ENCODE measurements at regions not wholly inside any gene's neighbourhood (a gene's known extent, or its start where the extent isn't known, plus 50 kb on each side); places are given as distances from the start of the nearest gene placed in this dataset.

GRCh38 chr9:115285836-115286235, 167.9 kb upstream of the TNC start:
- Histone ChIP-seq H3K4me1 (ENCODE audit: insufficient read depth) (no peaks in the 10 kb centered on the region), H3K4me3 (no peak overlapping the region), H3K27ac (no peak overlapping the region), H3K36me3 (replicated peaks; ENCODE audit: insufficient read depth, low read depth) (no peaks in the 10 kb centered on the region), H2AFZ (no peak overlapping the region), H3K9me2 (replicated peaks; ENCODE audit: insufficient read depth) (no peaks in the 10 kb centered on the region), H3K9me3 (ENCODE audit: low read depth) (no peaks in the 10 kb centered on the region), H3K27me3 (no peaks in the 10 kb centered on the region), H4K20me1 (ENCODE audit: insufficient read depth, poor library complexity, severe bottlenecking) (no peaks in the 10 kb centered on the region), H3K79me2 (no peaks in the 10 kb centered on the region), H3K4me2 (no peak overlapping the region)
- DNase-seq (ENCODE audit: low spot score) = no peak
- TF ChIP-seq EZH2phosphoT487 (IDR thresholded peaks at IDR 0.05; ENCODE audit: low read depth, severe bottlenecking, unreplicated experiment) (no peak), EZH2 (IDR thresholded peaks at IDR 0.05; ENCODE audit: borderline replicate concordance) (no peak), CTCF (IDR thresholded peaks at IDR 0.05; ENCODE audit: poor library complexity) (no peak)

- WGBS (ENCODE audit: low lambda C conversion rate, missing lambda C conversion rate) = 95% methylated on average over 1 of the region's 1 CpG
- no peaks in the 10 kb centered on the region for H3K9me3 ChIP-seq (ENCODE audit: low read depth)
- DNase-seq (ENCODE audit: low spot score) = no peak
These were observed 168.5 kb upstream of the TNC start for GRCh38 chr9:115286411-115286810.

GRCh38 chr9:115289757-115290208, 171.8 kb upstream of the TNC start:
- WGBS (ENCODE audit: low lambda C conversion rate, missing lambda C conversion rate) = 87% methylated on average over 1 of the region's 1 CpG
- Histone ChIP-seq H3K27me3 (no peaks in the 10 kb centered on the region), H4K20me1 (ENCODE audit: insufficient read depth, poor library complexity, severe bottlenecking) (no peaks in the 10 kb centered on the region), H3K4me1 (ENCODE audit: insufficient read depth) (peaks cover 20% of the 10 kb centered on the region), H3K9me2 (replicated peaks; ENCODE audit: insufficient read depth) (no peaks in the 10 kb centered on the region), H3K4me2 (no peak overlapping the region), H3K4me3 (no peak overlapping the region), H3K36me3 (replicated peaks; ENCODE audit: insufficient read depth, low read depth) (no peaks in the 10 kb centered on the region), H3K79me2 (no peaks in the 10 kb centered on the region), H3K9me3 (ENCODE audit: low read depth) (no peaks in the 10 kb centered on the region), H3K27ac (no peak overlapping the region), H2AFZ (no peak overlapping the region)
- DNase-seq (ENCODE audit: low spot score) = peak; percentile 54
- TF ChIP-seq CTCF (IDR thresholded peaks at IDR 0.05; ENCODE audit: poor library complexity) = no peak
- no peak for TF ChIP-seq EZH2 (IDR thresholded peaks at IDR 0.05; ENCODE audit: borderline replicate concordance)
- no peak for TF ChIP-seq EZH2phosphoT487 (IDR thresholded peaks at IDR 0.05; ENCODE audit: low read depth, severe bottlenecking, unreplicated experiment)

More at GRCh38 chr9:115286411-115286810, 168.5 kb upstream of the TNC start:
- no peak for TF ChIP-seq EZH2phosphoT487 (IDR thresholded peaks at IDR 0.05; ENCODE audit: low read depth, severe bottlenecking, unreplicated experiment)
- no peak for TF ChIP-seq EZH2 (IDR thresholded peaks at IDR 0.05; ENCODE audit: borderline replicate concordance)
- TF ChIP-seq CTCF (IDR thresholded peaks at IDR 0.05; ENCODE audit: poor library complexity) = no peak
- no peaks in the 10 kb centered on the region for H4K20me1 ChIP-seq (ENCODE audit: insufficient read depth, poor library complexity, severe bottlenecking)
- H3K4me3 ChIP-seq = no peak overlapping the region
- H3K9me2 ChIP-seq (replicated peaks; ENCODE audit: insufficient read depth) = no peaks in the 10 kb centered on the region
- H3K4me1 ChIP-seq (ENCODE audit: insufficient read depth) = peaks cover 3% of the 10 kb centered on the region
- H3K27me3 ChIP-seq = no peaks in the 10 kb centered on the region
- no peak overlapping the region for H3K27ac ChIP-seq
- no peak overlapping the region for H3K4me2 ChIP-seq
- no peak overlapping the region for H2AFZ ChIP-seq
- no peaks in the 10 kb centered on the region for H3K79me2 ChIP-seq
- no peaks in the 10 kb centered on the region for H3K36me3 ChIP-seq (replicated peaks; ENCODE audit: insufficient read depth, low read depth)

GRCh38 chr9:115291841-115292240, 173.9 kb upstream of the TNC start:
- peaks cover 23% of the 10 kb centered on the region for H3K4me1 ChIP-seq (ENCODE audit: insufficient read depth)
- peak; percentile 55 for DNase-seq (ENCODE audit: low spot score)
- peak overlapping the region; percentile 10 for H3K4me2 ChIP-seq

More at GRCh38 chr9:115291841-115292240, 173.9 kb upstream of the TNC start:
- Histone ChIP-seq H3K79me2 (no peaks in the 10 kb centered on the region), H3K9me3 (ENCODE audit: low read depth) (no peaks in the 10 kb centered on the region), H3K9me2 (replicated peaks; ENCODE audit: insufficient read depth) (no peaks in the 10 kb centered on the region), H3K27ac (peak overlapping the region; percentile 62), H3K4me3 (no peak overlapping the region), H3K36me3 (replicated peaks; ENCODE audit: insufficient read depth, low read depth) (no peaks in the 10 kb centered on the region), H3K27me3 (no peaks in the 10 kb centered on the region), H4K20me1 (ENCODE audit: insufficient read depth, poor library complexity, severe bottlenecking) (no peaks in the 10 kb centered on the region), H2AFZ (no peak overlapping the region)
- no peak for TF ChIP-seq CTCF (IDR thresholded peaks at IDR 0.05; ENCODE audit: poor library complexity)
- no peak for TF ChIP-seq EZH2 (IDR thresholded peaks at IDR 0.05; ENCODE audit: borderline replicate concordance)
- TF ChIP-seq EZH2phosphoT487 (IDR thresholded peaks at IDR 0.05; ENCODE audit: low read depth, severe bottlenecking, unreplicated experiment) = no peak
- 24% methylated on average over 3 of the region's 3 CpGs for WGBS (ENCODE audit: low lambda C conversion rate, missing lambda C conversion rate)
